Stimulated activated CD4-positive, alpha-beta T cell treated with anti-CD3 and anti-CD28 coated beads, TNF-alpha, amount 100 ng/mL, for 48 hours (primary cell): ENCODE measurements at regions not wholly inside any gene's neighbourhood (a gene's known extent, or its start where the extent isn't known, plus 50 kb on each side); places are given as distances from the start of the nearest gene placed in this dataset.

Experiments used
- DNase-seq, 3 donors: peaks; one replicate each; pipeline ENCODE4 v3.0.0-alpha.2; 2020; ENCODE audit warnings: low read depth in 3 of 3

GRCh38 chr11:27215471-27216269, 147.3 kb downstream of the CCDC34 start:
- no peak for DNase-seq

- DNase-seq, result no peak
Observed at GRCh38 chr11:27214713-27215112, 148.3 kb downstream of the CCDC34 start.

- no peak for DNase-seq
Observed at GRCh38 chr11:27213232-27213660, 149.8 kb downstream of the CCDC34 start.

- DNase-seq, result no peak
Observed at GRCh38 chr11:27212248-27212780, 150.7 kb downstream of the CCDC34 start.

- peak in 1 of 3 donors; percentile 1 for DNase-seq
Observed at GRCh38 chr11:27211370-27212127, 151.5 kb downstream of the CCDC34 start.

- no peak for DNase-seq
Observed at GRCh38 chr11:27210531-27210930, 152.5 kb downstream of the CCDC34 start.

- no peak for DNase-seq
Observed at GRCh38 chr11:27209562-27210005, 153.4 kb downstream of the CCDC34 start.

GRCh38 chr11:27208846-27209245, 154.2 kb downstream of the CCDC34 start:
- DNase-seq, result no peak

- no peak for DNase-seq
Observed at GRCh38 chr11:27207025-27207650, 155.9 kb downstream of the CCDC34 start.

GRCh38 chr11:27205779-27206570, 157.0 kb downstream of the CCDC34 start:
- DNase-seq, result no peak

GRCh38 chr11:27205250-27205649, 157.8 kb downstream of the CCDC34 start:
- no peak for DNase-seq

GRCh38 chr11:27204529-27204928, 158.5 kb downstream of the CCDC34 start:
- DNase-seq, result peak in 1 of 3 donors; percentile 1

- DNase-seq, result no peak
Observed at GRCh38 chr11:27203077-27203647, 159.9 kb downstream of the CCDC34 start.

GRCh38 chr11:27201454-27202302, 161.1 kb downstream of the BBOX1 start:
- DNase-seq, result no peak

GRCh38 chr11:27200779-27201453, 160.3 kb downstream of the BBOX1 start:
- no peak for DNase-seq

GRCh38 chr11:27196203-27196897, 155.7 kb downstream of the BBOX1 start:
- no peak for DNase-seq

- no peak for DNase-seq
Observed at GRCh38 chr11:27195837-27196202, 155.2 kb downstream of the BBOX1 start.

GRCh38 chr11:27194976-27195375, 154.4 kb downstream of the BBOX1 start:
- DNase-seq, result no peak
